HepG2 (cell line): ENCODE measurements at regions not wholly inside any gene's neighbourhood (a gene's known extent, or its start where the extent isn't known, plus 50 kb on each side); places are given as distances from the start of the nearest gene placed in this dataset.
"Not testable (repeated sequence)": the region's sequence is repeated elsewhere in the genome, so short reads cannot be mapped to it uniquely, and the experiment has no call there.

Experiments
- CCAR2 ChIP-seq: fragments of 200-400 bp; formaldehyde crosslinking; optimal IDR thresholded peaks from 2 replicates; pipeline ENCODE3; 2018; ENCODE audit warnings: low read depth, mild to moderate bottlenecking, low read length, moderate library complexity
- MTF2 ChIP-seq: sonication (generic); formaldehyde crosslinking; IDR thresholded peaks from 2 replicates; pipeline ENCODE4 v1.5.0; 2020; ENCODE audit warnings: missing genetic modification reagents, borderline replicate concordance
- NR3C1 ChIP-seq: sonication (generic); formaldehyde crosslinking; IDR thresholded peaks from 2 replicates; pipeline ENCODE4 v1.4.0; 2020; ENCODE audit warnings: missing genetic modification reagents
- TF ChIP-seq, protein P1 (sequence below): IDR thresholded peaks from 2 replicates; pipeline ENCODE4 v1.6.1; 2016; ENCODE audit warnings: control low read depth
- TF ChIP-seq, protein P2 (sequence below): sonication (generic); formaldehyde crosslinking; IDR thresholded peaks from 2 replicates; pipeline ENCODE4 v1.5.0; 2020; ENCODE audit warnings: mild to moderate bottlenecking, missing genetic modification reagents, moderate library complexity

DNA sequence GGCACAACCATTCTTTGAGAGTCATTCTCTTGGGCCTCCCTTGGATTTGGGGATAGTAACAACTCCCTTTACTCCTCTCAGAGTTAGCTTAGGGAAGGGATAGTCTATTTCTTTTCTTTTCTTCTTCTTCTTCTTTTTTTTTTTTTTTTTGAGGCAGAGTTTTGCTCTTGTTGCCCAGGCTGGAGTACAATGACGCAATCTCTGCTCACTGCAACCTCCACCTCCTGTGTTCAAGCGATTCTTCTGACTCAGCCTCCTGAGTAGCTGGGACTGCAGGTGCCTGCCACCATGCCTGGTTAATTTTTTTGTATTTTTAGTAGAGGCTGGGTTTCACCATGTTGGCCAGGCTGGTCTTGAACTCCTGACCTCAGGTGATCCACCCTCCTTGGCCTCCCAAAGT lies 465.8 kb downstream of the PLCL1 start:
- TF ChIP-seq, protein P1, sequence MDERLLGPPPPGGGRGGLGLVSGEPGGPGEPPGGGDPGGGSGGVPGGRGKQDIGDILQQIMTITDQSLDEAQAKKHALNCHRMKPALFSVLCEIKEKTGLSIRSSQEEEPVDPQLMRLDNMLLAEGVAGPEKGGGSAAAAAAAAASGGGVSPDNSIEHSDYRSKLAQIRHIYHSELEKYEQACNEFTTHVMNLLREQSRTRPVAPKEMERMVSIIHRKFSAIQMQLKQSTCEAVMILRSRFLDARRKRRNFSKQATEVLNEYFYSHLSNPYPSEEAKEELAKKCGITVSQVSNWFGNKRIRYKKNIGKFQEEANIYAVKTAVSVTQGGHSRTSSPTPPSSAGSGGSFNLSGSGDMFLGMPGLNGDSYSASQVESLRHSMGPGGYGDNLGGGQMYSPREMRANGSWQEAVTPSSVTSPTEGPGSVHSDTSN (CRISPR knock-in tag) = not testable (repeated sequence)
- not testable (repeated sequence) for TF ChIP-seq MTF2 (CRISPR knock-in tag); NR3C1 (CRISPR knock-in tag); CCAR2
- TF ChIP-seq, protein P2, sequence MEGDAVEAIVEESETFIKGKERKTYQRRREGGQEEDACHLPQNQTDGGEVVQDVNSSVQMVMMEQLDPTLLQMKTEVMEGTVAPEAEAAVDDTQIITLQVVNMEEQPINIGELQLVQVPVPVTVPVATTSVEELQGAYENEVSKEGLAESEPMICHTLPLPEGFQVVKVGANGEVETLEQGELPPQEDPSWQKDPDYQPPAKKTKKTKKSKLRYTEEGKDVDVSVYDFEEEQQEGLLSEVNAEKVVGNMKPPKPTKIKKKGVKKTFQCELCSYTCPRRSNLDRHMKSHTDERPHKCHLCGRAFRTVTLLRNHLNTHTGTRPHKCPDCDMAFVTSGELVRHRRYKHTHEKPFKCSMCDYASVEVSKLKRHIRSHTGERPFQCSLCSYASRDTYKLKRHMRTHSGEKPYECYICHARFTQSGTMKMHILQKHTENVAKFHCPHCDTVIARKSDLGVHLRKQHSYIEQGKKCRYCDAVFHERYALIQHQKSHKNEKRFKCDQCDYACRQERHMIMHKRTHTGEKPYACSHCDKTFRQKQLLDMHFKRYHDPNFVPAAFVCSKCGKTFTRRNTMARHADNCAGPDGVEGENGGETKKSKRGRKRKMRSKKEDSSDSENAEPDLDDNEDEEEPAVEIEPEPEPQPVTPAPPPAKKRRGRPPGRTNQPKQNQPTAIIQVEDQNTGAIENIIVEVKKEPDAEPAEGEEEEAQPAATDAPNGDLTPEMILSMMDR (CRISPR knock-in tag) = not testable (repeated sequence)
